ENCODE measurements at regions not wholly inside any gene's neighbourhood (a gene's known extent, or its start where the extent isn't known, plus 50 kb on each side); places are given as distances from the start of the nearest gene placed in this dataset.

DNA sequence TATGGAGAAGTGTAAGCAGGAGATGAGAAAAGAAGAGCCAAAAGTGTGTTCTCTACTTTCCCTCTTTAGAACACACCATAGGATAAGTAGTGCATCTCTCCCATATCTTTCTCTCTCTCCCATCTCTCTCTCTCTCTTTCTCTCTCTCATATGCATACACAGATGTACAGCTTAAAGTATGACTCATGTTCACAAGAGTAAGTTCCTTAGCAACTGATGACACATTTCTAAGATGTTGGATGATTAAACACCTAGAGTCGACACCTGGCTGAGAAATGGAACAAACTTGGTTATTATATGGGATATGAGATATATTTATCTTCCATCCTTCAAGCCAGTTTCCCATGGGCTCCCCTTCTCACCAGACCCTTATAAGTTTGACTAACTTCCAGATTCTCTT is 113.5 kb downstream of the TMEM132E start:
- no peak for DNase-seq

Data from CD4-positive, alpha-beta T cell treated with Interleukin-1 beta for 1 hour (primary cell).